ENCODE measurements at regions not wholly inside any gene's neighbourhood (a gene's known extent, or its start where the extent isn't known, plus 50 kb on each side); places are given as distances from the start of the nearest gene placed in this dataset.

DNA sequence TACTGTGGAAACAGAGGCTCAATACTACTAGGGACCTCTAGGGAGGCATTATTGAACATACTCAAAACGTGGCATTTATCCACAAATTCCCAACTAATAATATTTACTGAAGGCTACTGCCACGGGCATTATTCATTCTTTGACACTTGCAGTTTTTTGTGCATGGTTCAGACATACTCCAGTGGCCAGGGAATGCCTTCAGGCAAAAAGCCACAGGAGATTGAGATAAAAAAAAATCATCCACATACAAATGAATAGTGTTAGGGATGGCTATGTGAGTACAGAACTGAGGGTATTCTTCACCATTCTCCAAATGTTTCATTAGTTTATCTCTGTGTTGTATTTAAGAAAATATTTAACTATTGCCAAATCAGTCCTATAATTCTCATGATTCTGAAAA is 974.9 kb upstream of the PIK3C3 start:
- Histone ChIP-seq H3K36me3 (ENCODE audit: control insufficient read depth in 2 of 2, extremely low read depth in 1 of 2, insufficient read depth in 2 of 2, low read length in 2 of 2) (no peaks in the 10 kb centered on the region), H3K9ac (replicated peaks; ENCODE audit: extremely low read depth, insufficient read depth, low read length) (no peak overlapping the region), H3K4me3 (replicated peaks in 1 of 3; ENCODE audit: insufficient read depth in 1 of 3, low read depth in 1 of 3, low read length in 3 of 3) (no peak overlapping the region), H3K27me3 (ENCODE audit: control insufficient read depth in 2 of 2, insufficient read depth in 2 of 2, low read length in 2 of 2) (no peaks in the 10 kb centered on the region), H3K79me2 (ENCODE audit: control insufficient read depth, insufficient read depth, low read length) (no peaks in the 10 kb centered on the region), H3K4me2 (ENCODE audit: insufficient read depth, low read length) (no peak overlapping the region), H4K20me1 (replicated peaks; ENCODE audit: control insufficient read depth, extremely low read depth, insufficient read depth, low read length) (no peaks in the 10 kb centered on the region), H2AFZ (ENCODE audit: low read depth, low read length) (no peak overlapping the region), H3K4me1 (ENCODE audit: control insufficient read depth, extremely low read depth, insufficient read depth, low read length) (no peaks in the 10 kb centered on the region), H3K9me1 (replicated peaks; ENCODE audit: control insufficient read depth, extremely low read depth, insufficient read depth, low read length) (no peaks in the 10 kb centered on the region), H3K27ac (ENCODE audit: insufficient read depth, low read depth, low read length) (no peak overlapping the region), H3K9me3 (replicated peaks; ENCODE audit: control insufficient read depth, insufficient read depth, low read length) (no peaks in the 10 kb centered on the region)
- dilution Hi-C loops (cut with MboI; ENCODE audit: extremely low pct_ligation_motif_present, low sequenced_read_pairs): no loop called here
- FAIRE-seq (no peak), DNase-seq (ENCODE audit: low read depth, low spot score) (no peak)
- ChIA-PET CTCF (no interaction called here), POLR2A (no interaction called here)
- TF ChIP-seq FOS (IDR thresholded peaks at IDR 0.05; ENCODE audit: borderline replicate concordance, insufficient read depth, low read length) (no peak), MAX (IDR thresholded peaks at IDR 0.05; ENCODE audit: insufficient read depth, insufficient read length) (no peak), GATA2 (IDR thresholded peaks at IDR 0.05; ENCODE audit: insufficient read depth, insufficient read length, low read depth, low read length) (no peak), POLR2A (IDR thresholded peaks at IDR 0.05; ENCODE audit: low read depth, low read length) (no peak), JUN (IDR thresholded peaks at IDR 0.05; ENCODE audit: borderline replicate concordance, insufficient read depth, insufficient read length, low read depth) (no peak), EZH2 (IDR thresholded peaks at IDR 0.05; ENCODE audit: borderline replicate concordance, low read depth, low read length, severe bottlenecking) (no peak), POLR2AphosphoS5 (IDR thresholded peaks at IDR 0.05; ENCODE audit: insufficient read depth, low read depth, low read length) (no peak), MYC (IDR thresholded peaks at IDR 0.05; ENCODE audit: low read depth, low read length) (no peak)
- TF ChIP-seq, protein P1, sequence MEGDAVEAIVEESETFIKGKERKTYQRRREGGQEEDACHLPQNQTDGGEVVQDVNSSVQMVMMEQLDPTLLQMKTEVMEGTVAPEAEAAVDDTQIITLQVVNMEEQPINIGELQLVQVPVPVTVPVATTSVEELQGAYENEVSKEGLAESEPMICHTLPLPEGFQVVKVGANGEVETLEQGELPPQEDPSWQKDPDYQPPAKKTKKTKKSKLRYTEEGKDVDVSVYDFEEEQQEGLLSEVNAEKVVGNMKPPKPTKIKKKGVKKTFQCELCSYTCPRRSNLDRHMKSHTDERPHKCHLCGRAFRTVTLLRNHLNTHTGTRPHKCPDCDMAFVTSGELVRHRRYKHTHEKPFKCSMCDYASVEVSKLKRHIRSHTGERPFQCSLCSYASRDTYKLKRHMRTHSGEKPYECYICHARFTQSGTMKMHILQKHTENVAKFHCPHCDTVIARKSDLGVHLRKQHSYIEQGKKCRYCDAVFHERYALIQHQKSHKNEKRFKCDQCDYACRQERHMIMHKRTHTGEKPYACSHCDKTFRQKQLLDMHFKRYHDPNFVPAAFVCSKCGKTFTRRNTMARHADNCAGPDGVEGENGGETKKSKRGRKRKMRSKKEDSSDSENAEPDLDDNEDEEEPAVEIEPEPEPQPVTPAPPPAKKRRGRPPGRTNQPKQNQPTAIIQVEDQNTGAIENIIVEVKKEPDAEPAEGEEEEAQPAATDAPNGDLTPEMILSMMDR (IDR thresholded peaks at IDR 0.05; ENCODE audit: extremely low read depth in 1 of 2, insufficient read depth in 1 of 2, low read depth in 1 of 2, low read length in 2 of 2): no peak
- BruUV-seq (replicated peaks): no TSS peak
- intact Hi-C loops (cut with micrococcal nuclease): no loop called here

All from endothelial cell of umbilical vein (primary cell).